NCI-H460 (cell line): ENCODE measurements at regions not wholly inside any gene's neighbourhood (a gene's known extent, or its start where the extent isn't known, plus 50 kb on each side); places are given as distances from the start of the nearest gene placed in this dataset.
"Not testable (repeated sequence)": the region's sequence is repeated elsewhere in the genome, so short reads cannot be mapped to it uniquely, and the experiment has no call there.

Experiments
- DNase-seq: peaks from one replicate; pipeline ENCODE4 v3.0.0-alpha.2; 2016; ENCODE audit warnings: low read depth; ENCODE audit errors: extremely low read depth

DNA sequence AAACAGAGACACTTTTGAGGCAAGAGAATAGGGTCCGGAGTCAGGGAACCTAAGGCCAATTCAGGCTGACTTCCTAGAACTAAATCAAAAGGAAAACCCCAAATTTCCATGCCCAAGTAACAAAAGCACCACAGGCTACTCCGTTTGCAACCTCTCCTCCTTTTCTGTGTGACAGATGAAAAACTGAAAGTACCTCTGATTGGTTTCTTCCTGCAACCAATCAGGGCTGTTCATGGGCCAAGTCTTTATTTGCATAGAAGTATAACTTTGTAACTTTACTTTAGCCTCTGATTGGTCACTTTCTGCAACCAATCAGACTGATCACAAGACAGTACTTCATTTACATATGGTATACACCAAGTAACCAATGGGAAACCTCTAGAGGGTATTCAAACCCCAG is 239.9 kb upstream of the KCND2 start:
- peak; percentile 19 for DNase-seq

- DNase-seq: no peak
Observed at GRCh38 chr7:120039138-120039537, 233.8 kb upstream of the KCND2 start.

GRCh38 chr7:120041798-120042197 is 231.2 kb upstream of the KCND2 start:
- DNase-seq: no peak

- no peak for DNase-seq
Observed at GRCh38 chr7:120043250-120043649, 229.7 kb upstream of the KCND2 start.

DNA sequence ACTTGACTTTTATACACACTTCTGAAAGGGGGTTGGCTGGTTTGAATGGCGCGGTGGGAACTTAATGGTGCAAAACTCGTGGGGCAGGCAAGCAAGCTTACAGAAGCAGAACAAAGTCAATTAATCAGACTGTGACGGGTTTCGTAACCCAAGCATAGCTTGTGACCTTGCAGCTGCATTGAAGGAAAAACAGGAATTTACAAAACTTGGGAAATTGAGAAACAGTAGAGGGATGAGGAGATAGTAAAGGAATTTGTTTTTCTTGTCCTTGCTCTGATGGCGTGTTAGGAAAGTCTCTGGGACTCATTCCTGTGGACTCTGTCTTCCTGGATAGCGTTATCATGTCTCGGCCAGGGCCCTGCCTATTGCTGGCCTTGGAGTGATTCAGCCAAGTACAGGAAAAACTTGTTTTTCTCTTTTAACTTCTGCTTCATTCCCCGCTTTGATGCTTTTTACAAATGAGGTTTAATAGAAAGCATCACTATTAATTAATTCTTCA is 220.0 kb upstream of the KCND2 start:
- DNase-seq: no peak

GRCh38 chr7:120053390-120053961 is 219.5 kb upstream of the KCND2 start:
- no peak for DNase-seq

DNA sequence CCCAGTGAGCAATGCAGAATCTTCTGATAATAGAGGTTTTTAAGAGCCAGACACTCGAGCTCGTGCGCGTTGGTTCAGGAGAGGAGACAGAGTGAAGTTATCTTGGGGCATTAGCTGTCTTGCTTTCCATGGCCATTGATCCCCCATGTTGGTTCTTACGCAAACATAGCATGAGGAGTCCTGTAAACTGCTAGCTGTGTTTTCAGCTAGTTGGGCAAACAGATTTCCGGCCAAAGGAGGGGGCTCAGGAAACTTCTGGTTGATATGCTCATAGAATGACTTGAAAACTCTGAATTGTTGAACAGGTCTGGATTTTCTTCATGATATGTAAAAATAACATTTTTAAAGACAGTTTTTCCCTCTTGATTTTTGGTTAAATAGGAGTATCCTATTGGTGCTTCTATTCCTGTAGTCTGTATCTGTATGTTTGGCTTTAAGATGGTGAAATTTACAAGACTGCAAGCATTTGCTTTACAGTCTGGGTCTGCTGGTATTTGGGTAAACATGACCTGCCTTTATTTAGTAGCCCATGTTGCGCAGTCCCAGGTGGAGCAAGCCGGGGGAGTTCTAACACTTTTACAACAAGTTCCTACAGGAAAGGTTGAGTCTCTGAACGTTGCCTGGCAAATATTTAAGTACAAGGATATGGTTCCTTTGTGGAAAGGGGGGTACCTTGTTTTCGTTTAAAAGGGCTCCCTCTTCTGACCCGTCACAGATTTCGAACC is 218.4 kb upstream of the KCND2 start:
- no peak for DNase-seq

GRCh38 chr7:120055300-120055699 is 217.7 kb upstream of the KCND2 start:
- no peak for DNase-seq

DNA sequence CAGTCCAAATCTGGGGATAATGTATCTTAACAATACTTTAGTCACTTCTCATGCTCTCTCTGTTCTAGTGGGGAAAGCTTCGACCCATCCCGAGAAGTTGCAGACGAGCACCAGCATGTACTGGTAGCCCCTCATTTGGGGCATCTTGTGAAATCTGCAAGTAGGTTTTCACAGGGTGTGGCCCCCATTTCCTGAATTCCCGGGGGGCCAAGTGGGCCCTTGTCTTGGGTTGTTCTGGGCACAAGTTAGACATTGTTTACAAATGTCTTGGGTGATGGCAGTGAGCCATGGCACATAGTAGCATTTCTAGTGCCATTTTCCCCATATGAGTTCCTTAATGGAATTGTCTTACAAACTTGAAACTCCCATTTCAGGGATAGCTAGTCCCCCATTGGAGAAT is 216.7 kb upstream of the KCND2 start:
- DNase-seq: no peak

DNA sequence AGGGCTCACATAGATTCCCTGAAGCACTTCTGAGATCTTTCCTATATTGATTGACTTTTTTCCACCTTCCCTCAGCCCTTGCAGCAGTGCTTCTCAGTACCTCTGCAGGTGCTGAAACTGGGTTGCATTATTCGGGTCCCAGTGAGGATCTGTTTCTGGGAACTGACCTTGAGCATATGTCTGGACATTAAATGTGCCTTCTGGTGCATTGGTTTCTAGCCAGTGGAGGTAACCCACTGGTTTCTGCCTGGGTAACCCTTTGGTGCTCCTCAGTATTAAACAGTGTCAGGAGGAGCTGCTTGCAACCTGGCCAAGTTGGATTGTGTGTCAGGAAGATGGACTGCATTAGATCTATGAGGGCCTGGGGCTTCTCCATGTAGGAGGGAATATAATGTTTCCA is 213.3 kb upstream of the KCND2 start:
- DNase-seq: no peak

DNA sequence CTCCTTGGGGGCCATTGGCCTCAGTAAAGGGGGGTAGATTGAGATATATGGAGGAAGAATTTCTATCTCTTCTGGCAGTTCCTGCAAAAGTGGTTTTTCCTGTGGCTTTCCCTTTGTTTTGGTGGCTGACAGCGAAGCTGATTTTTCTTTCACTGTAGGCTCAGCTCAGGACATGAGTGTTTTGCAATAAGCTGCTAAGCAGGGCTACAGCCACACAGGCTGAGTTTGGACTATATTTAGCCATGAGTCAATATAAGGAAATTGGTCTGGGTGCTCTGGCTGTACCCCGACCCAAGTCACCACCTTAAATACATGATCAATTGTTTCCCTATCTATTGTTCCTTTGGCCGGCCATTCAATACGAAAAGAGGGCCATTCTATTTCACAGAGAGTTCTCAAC is 212.7 kb upstream of the KCND2 start:
- DNase-seq: no peak

- DNase-seq: no peak
Observed at GRCh38 chr7:120060875-120061274, 212.1 kb upstream of the KCND2 start.

- DNase-seq: no peak
Observed at GRCh38 chr7:120064565-120064964, 208.4 kb upstream of the KCND2 start.

- not testable (repeated sequence) for DNase-seq
Observed at GRCh38 chr7:120066898-120067297, 206.1 kb upstream of the KCND2 start.

DNA sequence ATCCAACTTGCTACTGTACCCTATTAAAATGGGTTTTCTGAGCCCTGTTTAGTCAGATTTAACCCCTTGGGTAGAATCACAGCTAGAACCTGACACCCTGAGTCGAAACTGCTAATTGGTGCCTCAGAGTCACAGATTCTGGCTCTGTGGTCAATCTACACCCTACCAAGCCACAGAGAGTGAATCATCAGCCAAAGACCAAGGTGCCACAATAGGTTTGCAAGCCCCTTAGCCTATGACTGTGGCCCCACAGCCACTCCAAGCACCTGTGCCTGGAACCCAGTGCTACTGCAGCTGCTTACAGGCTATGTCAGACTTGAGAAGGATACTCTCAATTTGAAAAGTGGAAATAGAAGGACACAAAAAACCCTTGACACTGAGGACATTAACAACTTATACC is 202.8 kb upstream of the KCND2 start:
- no peak for DNase-seq

GRCh38 chr7:120077777-120078176 is 195.2 kb upstream of the KCND2 start:
- no peak for DNase-seq

- no peak for DNase-seq
Observed at GRCh38 chr7:120079022-120079421, 194.0 kb upstream of the KCND2 start.

DNA sequence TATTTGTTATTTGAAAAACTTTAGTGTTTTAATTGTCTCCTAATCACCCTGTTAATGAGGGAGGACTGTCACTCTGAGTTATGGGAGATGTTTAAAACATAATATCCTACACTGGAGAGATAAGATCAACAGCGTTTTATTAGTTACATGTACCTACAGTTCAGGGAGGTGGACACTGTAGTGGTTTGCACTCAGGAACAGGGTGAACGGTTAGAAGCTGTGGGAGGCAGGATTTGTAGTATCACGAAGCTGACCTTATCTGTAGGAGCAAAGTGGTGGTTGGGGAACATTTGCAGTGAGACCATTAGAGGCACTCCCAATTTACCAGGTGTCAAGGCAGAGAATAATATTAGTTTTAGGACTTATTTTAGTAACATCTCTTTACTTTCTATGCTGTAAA is 193.3 kb upstream of the KCND2 start:
- DNase-seq: no peak

DNA sequence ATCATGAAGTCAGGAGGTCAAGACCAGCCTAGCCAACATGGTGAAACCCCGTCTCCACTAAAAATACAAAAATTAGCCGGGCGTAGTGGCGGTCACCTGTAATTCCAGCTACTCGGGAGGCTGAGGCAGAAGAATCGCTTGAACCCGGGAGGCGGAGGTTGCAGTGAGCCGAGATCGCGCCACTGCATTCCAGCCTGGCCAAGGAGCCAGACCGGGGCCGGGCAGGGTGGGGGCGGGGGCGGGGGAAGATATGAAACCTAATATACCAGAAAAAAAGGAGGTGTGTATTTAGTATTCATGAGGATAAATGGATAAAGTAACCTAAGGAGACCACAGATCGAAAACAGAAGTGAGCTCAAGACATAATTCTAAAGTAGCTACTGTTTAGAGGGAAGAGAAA is 186.5 kb upstream of the KCND2 start:
- not testable (repeated sequence) for DNase-seq

GRCh38 chr7:120089968-120090367 is 183.0 kb upstream of the KCND2 start:
- DNase-seq: peak; percentile 23

GRCh38 chr7:120091807-120092206 is 181.2 kb upstream of the KCND2 start:
- no peak for DNase-seq

- DNase-seq: no peak
Observed at GRCh38 chr7:120097020-120097419, 176.0 kb upstream of the KCND2 start.

GRCh38 chr7:120097774-120098173 is 175.2 kb upstream of the KCND2 start:
- no peak for DNase-seq
